Ammon's horn (tissue), 1 donor: ENCODE measurements at regions not wholly inside any gene's neighbourhood (a gene's known extent, or its start where the extent isn't known, plus 50 kb on each side); places are given as distances from the start of the nearest gene placed in this dataset.

Experiments
- DNase-seq: peaks from one replicate; pipeline ENCODE4 v3.0.0-alpha.2; 2016; ENCODE audit warnings: low spot score

- DNase-seq: no peak
Measured at GRCh38 chr17:34178092-34178491, 77.0 kb upstream of the CCL2 start.

- DNase-seq: no peak
Measured at GRCh38 chr17:34182036-34182803, 72.9 kb upstream of the CCL2 start.

DNA sequence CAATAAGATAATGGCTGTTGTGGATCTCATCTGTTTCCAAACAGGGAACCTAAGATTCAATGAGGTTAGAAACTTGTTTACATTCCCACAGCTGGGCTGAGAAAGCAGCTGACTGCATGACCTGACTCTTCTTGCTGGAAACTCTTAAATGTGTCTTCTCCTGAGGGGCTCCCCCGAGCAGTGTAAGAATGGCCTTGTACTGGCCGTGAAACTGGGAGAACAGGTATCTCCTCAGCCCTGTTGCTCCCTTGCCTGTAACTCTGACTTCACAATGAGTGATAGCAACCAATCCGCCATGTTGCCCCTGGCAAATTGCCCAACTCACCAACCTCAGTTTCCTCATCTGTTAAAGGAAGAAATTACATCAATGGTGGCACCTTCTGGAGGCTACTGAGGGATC lies 59.1 kb upstream of the CCL2 start:
- DNase-seq: no peak

GRCh38 chr17:34198519-34198918 lies 56.6 kb upstream of the CCL2 start:
- DNase-seq: no peak

- DNase-seq: no peak
Measured at GRCh38 chr17:34199454-34199853, 55.6 kb upstream of the CCL2 start.

GRCh38 chr17:34199932-34200534 lies 55.1 kb upstream of the CCL2 start:
- DNase-seq: peak; percentile 85

- DNase-seq: no peak
Measured at GRCh38 chr17:34201225-34201624, 53.9 kb upstream of the CCL2 start.

- DNase-seq: no peak
Measured at GRCh38 chr17:34201767-34202166, 53.3 kb upstream of the CCL2 start.

DNA sequence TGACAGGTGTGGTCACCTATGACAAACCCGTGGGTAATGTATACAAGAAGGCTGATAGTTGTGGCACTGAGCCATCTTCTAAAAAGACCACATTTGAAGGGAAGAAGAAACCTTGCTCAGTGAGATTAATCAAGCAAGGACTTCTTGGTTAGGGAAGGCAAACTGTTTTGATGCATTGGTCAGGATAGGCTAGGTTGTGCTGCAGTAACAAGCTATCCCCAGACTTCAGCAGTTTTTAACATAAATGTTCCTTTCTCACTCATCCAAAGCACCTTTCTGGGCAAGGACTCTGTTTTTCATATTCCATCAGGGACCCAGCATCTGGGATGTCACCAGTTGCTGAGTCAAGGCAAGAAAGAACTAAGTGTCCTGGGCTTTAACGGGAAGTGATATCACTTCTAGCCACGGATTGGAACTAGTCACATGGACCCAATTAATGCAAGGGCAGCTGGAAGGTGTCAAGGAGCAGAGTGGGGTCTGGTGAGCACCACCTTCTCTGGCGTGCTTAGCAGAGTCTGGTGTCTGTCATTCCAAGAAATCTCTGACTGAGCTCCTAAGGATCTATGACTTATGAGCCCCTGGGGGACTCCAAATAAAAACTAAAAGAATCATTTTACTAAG lies 52.0 kb upstream of the CCL2 start:
- no peak for DNase-seq

- DNase-seq: no peak
Measured at GRCh38 chr17:34204402-34204801, 50.7 kb upstream of the CCL2 start.
